T-helper 2 cell (primary cell): ENCODE measurements at regions not wholly inside any gene's neighbourhood (a gene's known extent, or its start where the extent isn't known, plus 50 kb on each side); places are given as distances from the start of the nearest gene placed in this dataset.

Experiments
- DNase-seq, 5 experiments: peaks; one replicate each; pipeline versions ENCODE4 v3.0.0 to v3.0.0-alpha.2; 2012 to 2022

- DNase-seq: no peak
Measured at GRCh38 chr15:96524676-96525417, 194.3 kb downstream of the NR2F2 start.

DNA sequence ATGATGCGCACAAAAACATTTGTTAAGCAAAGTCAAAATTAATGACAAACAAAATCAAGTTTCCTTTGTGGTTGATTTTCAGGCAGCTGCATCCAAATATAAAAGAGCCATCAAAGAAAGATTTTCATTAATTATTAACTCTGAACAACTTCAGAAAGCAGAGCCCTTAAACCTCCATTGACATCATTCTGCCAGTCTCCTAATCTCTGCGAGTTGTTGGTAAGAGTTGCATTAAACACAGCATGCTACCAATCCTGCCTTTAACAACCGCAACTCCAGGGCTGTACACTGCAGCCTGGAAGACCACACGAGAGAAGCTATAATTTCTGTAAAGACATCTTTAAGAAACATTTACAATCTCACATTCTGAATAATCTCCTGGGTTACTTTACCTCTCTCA is 204.6 kb downstream of the NR2F2 start:
- DNase-seq: no peak

DNA sequence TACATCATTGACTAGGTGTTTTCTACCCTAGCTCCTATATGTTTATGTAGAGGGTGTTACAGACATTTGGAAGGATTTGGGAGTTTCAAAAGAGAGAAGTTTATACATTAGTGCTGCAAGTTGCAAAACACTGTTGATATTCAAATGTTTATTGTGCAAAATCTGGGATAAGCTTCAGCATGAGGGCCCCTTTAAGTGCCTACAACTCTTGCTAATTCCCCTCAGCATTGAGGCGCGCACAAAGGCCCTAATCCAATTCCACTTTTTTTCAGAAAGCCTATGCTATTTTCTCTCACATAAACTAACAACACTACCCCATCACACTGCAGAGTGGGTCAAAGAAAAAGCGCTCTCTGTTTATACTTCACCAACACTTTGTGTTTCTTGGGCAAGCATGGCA is 208.0 kb downstream of the NR2F2 start:
- DNase-seq: no peak

DNA sequence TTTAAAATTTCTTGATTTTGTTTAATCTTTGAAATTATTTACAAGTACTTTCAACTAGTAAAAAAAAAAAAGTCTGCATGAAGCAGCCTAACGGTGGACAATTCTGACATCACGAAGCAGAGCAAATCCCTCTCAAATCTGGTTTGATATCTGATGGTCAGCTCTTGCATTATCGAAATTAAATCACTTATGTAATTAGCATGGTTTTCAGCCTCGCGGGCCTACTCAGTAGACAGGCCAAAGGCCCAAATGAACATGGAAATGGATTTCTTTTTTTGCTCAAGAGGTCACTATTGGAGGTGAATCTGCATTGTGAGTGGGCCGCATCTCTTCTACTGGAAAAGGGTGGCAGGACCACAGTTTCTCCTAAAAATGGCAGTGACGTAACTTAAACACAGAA is 209.8 kb downstream of the NR2F2 start:
- no peak for DNase-seq

GRCh38 chr15:96542130-96542770 is 211.8 kb downstream of the NR2F2 start:
- DNase-seq: no peak

DNA sequence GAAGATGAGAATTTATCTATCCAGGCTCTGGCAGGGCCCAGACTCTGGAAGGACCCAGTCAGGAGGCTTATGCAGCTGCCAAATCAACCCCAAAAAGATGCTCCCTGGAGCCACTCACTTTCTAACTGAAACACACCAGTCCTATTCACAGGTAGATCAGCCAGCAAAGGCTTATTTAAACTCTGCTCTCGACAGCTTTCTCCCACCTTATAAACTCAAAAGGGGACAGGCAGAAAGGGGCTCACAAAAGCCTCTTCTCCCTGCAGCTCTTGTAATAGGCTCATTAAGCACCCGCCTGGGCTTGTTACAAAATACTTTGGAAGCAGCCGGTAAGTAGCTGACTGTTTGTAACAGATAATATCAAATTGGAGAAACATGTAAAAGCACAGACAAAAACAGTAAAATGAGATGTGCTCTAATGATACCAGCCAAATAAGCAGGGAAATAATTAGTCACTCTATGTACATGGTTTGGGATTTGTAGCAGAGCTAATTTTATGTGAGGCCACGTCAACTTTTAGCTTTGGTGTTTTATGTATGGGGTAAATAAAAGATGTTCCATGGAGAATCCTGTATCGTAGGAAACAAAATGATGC is 213.8 kb downstream of the NR2F2 start:
- DNase-seq: no peak

DNA sequence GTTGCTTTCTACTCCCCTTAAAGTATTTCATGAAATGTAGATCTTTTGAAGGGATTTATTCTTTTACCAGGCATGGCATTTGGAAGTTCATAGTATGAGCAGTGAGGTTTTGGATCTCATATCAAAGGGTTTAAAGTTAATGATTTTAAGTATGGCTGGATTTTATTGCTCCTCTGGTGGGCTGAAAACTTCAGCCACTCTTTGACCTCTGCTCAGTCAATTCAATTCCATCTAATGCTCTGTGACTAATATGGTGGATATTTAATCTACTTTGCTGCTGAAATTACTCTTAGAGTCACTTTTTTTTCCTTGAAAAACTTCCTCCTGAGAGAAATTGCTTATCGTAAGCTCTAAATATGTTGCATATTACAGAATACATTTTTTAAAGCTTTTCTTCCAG is 218.6 kb downstream of the NR2F2 start:
- no peak for DNase-seq

GRCh38 chr15:96551196-96551595 is 220.7 kb downstream of the NR2F2 start:
- no peak for DNase-seq

GRCh38 chr15:96551722-96552121 is 221.2 kb downstream of the NR2F2 start:
- no peak for DNase-seq

DNA sequence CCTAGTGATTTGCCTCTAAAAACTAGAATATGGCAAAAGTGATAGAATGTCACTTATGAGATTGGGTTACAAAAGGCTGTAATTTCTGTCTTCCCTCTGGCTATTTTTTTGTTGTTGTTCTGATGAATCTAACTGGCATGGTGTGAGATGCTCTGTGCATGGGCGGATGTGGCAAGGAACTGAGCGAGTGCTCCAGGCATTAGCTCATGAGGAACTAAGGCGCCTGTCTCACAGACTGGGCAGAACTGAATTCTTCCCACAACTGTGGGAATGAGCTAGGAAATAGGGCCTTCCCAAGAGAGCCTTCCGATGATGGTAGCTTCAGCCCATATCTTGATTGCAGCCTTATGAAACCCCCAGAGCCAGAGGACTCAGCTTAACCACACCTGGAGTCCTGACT is 222.5 kb downstream of the NR2F2 start:
- DNase-seq: no peak

DNA sequence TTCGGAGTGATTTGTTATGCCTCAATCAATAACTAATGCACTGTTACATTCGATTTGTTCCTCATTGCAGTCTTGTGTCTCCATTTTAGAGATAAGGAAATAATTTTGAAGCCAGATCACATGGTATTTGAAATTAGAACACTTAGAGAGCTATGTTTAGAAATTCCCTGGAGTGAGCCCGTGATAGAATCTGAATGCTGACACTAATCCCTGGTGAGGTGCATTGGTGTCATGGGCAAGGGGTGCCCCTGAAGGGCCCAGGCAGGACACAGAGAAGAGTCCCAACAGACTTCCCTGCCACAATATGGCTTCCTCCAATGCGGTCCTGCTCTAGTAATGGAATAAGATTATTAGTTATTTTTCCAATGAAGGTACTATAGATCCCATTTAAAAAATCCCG is 223.0 kb downstream of the NR2F2 start:
- no peak for DNase-seq

DNA sequence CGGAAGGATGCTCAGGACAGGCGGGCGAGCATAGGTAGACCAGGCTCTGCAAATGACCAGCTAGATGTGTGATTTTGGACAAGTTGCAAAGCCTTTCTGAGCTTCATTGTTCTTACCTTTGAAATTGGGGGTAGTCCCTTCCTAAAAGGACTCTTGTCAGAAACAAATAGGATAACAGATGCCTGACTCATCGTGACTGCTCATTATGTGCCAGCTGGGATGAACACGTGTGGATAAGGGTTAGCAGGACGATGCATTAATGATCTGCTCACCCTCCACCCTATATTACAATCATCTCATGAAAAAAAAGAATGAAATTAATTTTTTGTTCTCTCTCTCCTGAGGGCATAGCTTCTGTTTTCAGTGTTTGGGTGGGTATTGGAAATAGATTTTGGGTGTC is 223.4 kb downstream of the NR2F2 start:
- DNase-seq: no peak

DNA sequence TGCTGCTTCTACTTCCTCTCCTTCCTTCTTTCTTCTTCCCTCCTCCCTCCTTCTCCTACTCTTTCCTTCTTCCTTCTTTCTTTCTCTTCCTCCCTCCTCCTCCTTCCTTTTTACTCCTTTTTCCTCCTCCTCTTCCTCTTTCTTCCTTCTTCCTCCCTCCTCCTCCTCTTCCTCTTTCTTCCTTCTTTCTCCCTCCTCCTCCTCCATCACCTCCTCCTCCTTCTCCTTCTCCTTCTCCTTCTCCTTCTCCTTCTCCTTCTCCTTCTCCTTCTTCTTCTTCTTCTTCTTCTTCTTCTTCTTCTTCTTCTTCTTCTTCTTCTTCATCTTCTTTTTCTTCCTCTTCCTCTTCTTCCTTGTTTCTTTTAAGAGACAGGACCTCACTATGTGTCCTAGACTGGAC is 224.0 kb downstream of the NR2F2 start:
- no peak for DNase-seq

DNA sequence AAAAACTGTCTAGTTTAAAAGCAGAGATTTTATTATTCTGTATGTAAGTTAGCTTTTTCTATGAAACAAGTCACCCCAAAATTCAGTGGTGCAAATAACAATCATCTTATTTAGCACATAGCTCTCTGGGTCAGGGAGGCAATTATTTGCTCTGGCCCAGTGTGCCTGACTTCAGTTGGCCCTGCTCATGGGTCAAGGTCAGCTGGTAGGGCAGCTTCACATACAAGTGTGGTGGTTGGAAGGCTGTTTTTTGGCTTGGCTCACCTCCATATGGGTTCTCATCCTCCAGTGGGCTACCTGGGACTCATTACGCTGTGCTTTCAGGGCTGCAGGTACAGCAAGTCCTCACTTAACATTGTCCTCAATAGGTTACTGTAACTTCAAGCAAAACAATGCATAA is 228.6 kb downstream of the NR2F2 start:
- no peak for DNase-seq

- DNase-seq: no peak
Measured at GRCh38 chr15:96559631-96560030, 229.1 kb downstream of the NR2F2 start.

GRCh38 chr15:96560246-96560895 is 229.9 kb downstream of the NR2F2 start:
- DNase-seq: no peak

GRCh38 chr15:96561593-96561992 is 231.1 kb downstream of the NR2F2 start:
- no peak for DNase-seq

GRCh38 chr15:96564546-96564945 is 234.0 kb downstream of the NR2F2 start:
- no peak for DNase-seq

GRCh38 chr15:96565266-96565665 is 234.8 kb downstream of the NR2F2 start:
- no peak for DNase-seq

DNA sequence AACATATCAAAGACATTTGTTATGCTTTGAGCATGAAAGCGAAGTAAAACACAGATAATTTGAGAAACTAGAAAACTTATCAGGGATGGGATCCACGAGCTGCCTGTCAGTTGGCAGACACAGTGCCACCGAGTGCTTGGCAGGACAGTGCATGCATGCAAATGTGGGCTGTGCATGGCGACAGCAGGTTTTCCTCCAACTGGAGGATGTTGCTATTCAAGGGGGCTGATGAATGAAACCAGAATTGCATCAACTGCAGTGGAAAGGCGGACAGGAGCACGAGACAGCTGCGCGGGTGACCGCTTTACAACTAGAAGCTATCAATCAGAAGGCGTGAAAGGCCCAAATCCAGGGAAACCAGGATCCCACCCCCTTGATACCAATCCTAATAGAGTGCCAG is 244.3 kb downstream of the NR2F2 start:
- DNase-seq: no peak

- no peak for DNase-seq
Measured at GRCh38 chr15:96576596-96576995, 246.1 kb downstream of the NR2F2 start.

DNA sequence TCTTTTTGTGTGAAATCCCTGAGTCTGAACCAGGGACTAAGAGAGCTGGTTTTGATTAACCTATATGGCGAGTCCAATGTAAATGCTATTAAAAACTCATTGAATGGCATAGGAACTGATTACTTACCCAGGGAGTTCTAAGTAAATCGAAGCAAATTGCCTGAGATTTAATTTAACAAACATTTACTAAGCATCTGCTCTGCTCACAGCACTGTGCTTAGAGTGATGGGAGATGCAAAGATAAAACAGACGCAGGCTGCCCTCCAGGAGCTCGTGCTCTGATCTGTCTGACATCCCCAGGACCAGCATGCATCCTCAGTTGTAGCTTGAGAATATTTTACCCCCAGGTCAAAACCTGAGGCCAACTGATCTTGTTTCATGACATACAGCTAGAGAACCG is 247.9 kb downstream of the NR2F2 start:
- DNase-seq: no peak

- no peak for DNase-seq
Measured at GRCh38 chr15:96581371-96581770, 250.9 kb downstream of the NR2F2 start.

DNA sequence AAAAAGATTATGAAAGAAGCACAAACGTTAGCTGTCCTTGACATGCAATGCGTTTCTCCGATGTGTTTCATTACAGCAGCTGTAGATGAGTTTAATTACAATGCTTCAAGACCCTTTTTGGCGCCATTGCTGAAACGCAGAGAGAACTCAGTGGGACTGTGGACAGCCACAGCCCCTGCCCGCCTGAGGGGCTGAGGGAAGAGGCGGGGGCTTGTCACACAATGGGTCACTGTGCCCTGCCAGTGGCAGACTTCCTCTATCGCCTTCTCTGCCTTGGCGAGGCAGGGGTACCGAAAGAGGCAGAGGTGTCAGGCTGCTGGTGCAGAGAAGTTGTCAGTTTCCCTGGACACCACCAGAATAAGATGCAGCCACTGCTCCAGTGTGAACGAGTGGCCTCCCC is 252.0 kb downstream of the NR2F2 start:
- no peak for DNase-seq
